CD4-positive, alpha-beta T cell (primary cell): ENCODE measurements at regions not wholly inside any gene's neighbourhood (a gene's known extent, or its start where the extent isn't known, plus 50 kb on each side); places are given as distances from the start of the nearest gene placed in this dataset.

Source experiments
- ATAC-seq: fragments of 200-7000 bp; cut with Tn5 transposase; one replicate; pipeline ENCODE4 v1.10.0; 2022; ENCODE audit warnings: mild to moderate bottlenecking; ENCODE audit not compliant: poor library complexity
- CTCF ChIA-PET: fragments of 350-600 bp; sonication (Branson Sonifier 250); formaldehyde crosslinking; loops from one replicate; lab custom pipeline; 2021; ENCODE audit warnings: antibody characterized with exemption, inconsistent platforms; lab: Charles Lee
- POLR2A ChIA-PET: fragments of 350-600 bp; sonication (Branson Sonifier 250); formaldehyde crosslinking; loops from one replicate; lab custom pipeline; 2021; ENCODE audit warnings: antibody characterized with exemption, inconsistent platforms; lab: Charles Lee
- DNase-seq, 14 experiments: peaks; one replicate each; pipeline ENCODE4 v3.0.0-alpha.2; 2013 to 2020; ENCODE audit warnings: mixed read lengths in 2 of 14
- H3K27ac ChIP-seq, 2 donors: one replicate each; pipeline versions ENCODE4 v1.5.1 to v1.7.0; 2013; ENCODE audit warnings: low read length in 2 of 2, low read depth in 1 of 2, mild to moderate bottlenecking in 1 of 2
- H3K27me3 ChIP-seq, 2 experiments: 1 replicate in 1 of 2; 2 replicates in 1 of 2; pipeline versions ENCODE4 v1.6.1 to v1.7.0; 2013; ENCODE audit warnings: low read length in 2 of 2, control low read depth in 1 of 2, mild to moderate bottlenecking in 1 of 2, moderate library complexity in 1 of 2; ENCODE audit not compliant: insufficient read depth in 2 of 2, control insufficient read depth in 1 of 2
- H3K36me3 ChIP-seq: one replicate; pipeline ENCODE4 v1.6.1; 2013; ENCODE audit warnings: low read length, control low read depth; ENCODE audit not compliant: insufficient read depth
- H3K4me1 ChIP-seq: one replicate; pipeline ENCODE4 v1.6.1; 2013; ENCODE audit warnings: low read length, control low read depth; ENCODE audit not compliant: insufficient read depth
- H3K4me3 ChIP-seq: one replicate; pipeline ENCODE4 v1.5.1; 2013; ENCODE audit warnings: mild to moderate bottlenecking, low read length, moderate library complexity
- H3K9me3 ChIP-seq, 2 experiments: 1 replicate in 1 of 2; 2 replicates in 1 of 2; pipeline versions ENCODE4 v1.6.1 to v1.7.0; 2013; ENCODE audit warnings: low read length in 2 of 2, mild to moderate bottlenecking in 2 of 2, control low read depth in 1 of 2, moderate library complexity in 1 of 2; ENCODE audit not compliant: control insufficient read depth in 1 of 2, insufficient read depth in 1 of 2
- H3K27ac Mint-ChIP-seq: one replicate; pipeline ENCODE4 v1.8.0; 2020; ENCODE audit warnings: mixed read lengths
- H3K27me3 Mint-ChIP-seq: one replicate; pipeline ENCODE4 v1.8.0; 2021; ENCODE audit warnings: mixed read lengths
- H3K36me3 Mint-ChIP-seq: one replicate; pipeline ENCODE4 v1.8.0; 2021; ENCODE audit warnings: low read depth, mixed read lengths
- H3K4me1 Mint-ChIP-seq: one replicate; pipeline ENCODE4 v1.8.0; 2021; ENCODE audit warnings: low read depth, mixed read lengths
- H3K4me3 Mint-ChIP-seq: one replicate; pipeline ENCODE4 v1.8.0; 2020; ENCODE audit warnings: mild to moderate bottlenecking, mixed read lengths
- H3K9me3 Mint-ChIP-seq: one replicate; pipeline ENCODE4 v1.8.0; 2020; ENCODE audit warnings: mixed read lengths
- intact Hi-C, 2 experiments: fragments of 100-400 bp; cut with DNase I in 1 of 2; cut with micrococcal nuclease in 1 of 2; formaldehyde crosslinking; loops; one replicate each; pipeline versions ENCODE4 v1.15.1 to v1.9.0; 2023 to 2025; cut with DNase I, micrococcal nuclease
- TF ChIP-seq, protein P1 (sequence below): fragments of 200-600 bp; IDR thresholded peaks from one replicate; pipeline ENCODE4 v1.8.0; 2022; ENCODE audit warnings: antibody characterized with exemption, mild to moderate bottlenecking

DNA sequence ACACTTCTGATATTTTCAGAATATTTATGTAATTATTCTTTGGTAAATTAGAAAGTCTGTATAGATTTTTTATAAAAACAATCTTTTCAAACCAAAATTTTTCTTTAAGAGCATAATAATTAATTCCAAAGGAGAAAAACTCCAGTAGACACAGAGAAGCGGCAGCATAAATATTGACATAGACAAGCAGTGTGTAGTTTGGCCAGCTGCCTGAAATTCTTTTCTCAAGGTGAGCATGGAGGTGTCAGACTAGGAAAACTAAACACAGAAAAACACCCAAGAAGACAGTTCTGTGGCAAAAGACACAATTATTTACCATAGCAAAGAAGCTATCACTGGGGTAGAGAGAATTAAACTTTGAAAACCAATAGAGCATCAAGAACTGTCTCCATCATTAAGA, 82.4 kb downstream of the KLF6 start:
- Histone ChIP-seq H3K9me3 (no peaks in the 10 kb centered on the region), H3K36me3 (no peaks in the 10 kb centered on the region), H3K27me3 (no peaks in the 10 kb centered on the region), H3K4me1 (no peaks in the 10 kb centered on the region), H3K27ac (no peak overlapping the region), H3K4me3 (no peak overlapping the region)
- POLR2A ChIA-PET = interaction anchor here (0.7 kb wide), 1 partner anchor 25 kb away, joined by 4 read pairs; no protein-coding TSS in a partner anchor
- TF ChIP-seq, protein P1, sequence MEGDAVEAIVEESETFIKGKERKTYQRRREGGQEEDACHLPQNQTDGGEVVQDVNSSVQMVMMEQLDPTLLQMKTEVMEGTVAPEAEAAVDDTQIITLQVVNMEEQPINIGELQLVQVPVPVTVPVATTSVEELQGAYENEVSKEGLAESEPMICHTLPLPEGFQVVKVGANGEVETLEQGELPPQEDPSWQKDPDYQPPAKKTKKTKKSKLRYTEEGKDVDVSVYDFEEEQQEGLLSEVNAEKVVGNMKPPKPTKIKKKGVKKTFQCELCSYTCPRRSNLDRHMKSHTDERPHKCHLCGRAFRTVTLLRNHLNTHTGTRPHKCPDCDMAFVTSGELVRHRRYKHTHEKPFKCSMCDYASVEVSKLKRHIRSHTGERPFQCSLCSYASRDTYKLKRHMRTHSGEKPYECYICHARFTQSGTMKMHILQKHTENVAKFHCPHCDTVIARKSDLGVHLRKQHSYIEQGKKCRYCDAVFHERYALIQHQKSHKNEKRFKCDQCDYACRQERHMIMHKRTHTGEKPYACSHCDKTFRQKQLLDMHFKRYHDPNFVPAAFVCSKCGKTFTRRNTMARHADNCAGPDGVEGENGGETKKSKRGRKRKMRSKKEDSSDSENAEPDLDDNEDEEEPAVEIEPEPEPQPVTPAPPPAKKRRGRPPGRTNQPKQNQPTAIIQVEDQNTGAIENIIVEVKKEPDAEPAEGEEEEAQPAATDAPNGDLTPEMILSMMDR = no peak
- H3K4me1 Mint-ChIP-seq = no peaks in the 10 kb centered on the region
- DNase-seq (no peak), ATAC-seq (no peak)
- CTCF ChIA-PET = no interaction called here
- H3K4me3 Mint-ChIP-seq = no peak overlapping the region
- H3K9me3 Mint-ChIP-seq = no peaks in the 10 kb centered on the region
- H3K27ac Mint-ChIP-seq = no peak overlapping the region
- intact Hi-C loops = no loop called here
- H3K27me3 Mint-ChIP-seq = no peaks in the 10 kb centered on the region
- H3K36me3 Mint-ChIP-seq = no peaks in the 10 kb centered on the region

DNA sequence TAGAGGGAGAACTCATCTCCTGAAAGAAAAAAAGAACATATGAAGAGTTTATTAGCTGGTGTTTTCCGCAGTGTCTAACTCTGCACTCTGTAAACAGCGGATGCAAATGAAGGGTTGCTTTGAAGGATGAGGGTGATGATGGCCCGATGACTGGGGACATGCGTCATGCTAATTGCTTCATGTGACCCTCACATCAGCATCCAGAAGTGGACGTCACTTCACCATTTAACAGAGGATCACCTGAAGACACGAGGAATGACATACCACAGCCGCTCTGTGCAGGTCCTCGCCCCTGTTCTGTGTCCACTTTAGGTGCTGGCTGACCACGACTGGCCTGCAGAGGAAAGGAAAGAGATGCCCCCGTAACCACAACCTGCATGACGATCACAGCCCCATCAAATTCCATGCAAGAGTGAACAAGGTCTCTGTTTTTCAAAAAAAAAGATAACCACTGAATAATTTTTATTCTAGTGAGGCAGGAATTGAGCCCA, 82.9 kb downstream of the KLF6 start:
- H3K27me3 Mint-ChIP-seq = no peaks in the 10 kb centered on the region
- TF ChIP-seq, protein P1 = no peak
- no peaks in the 10 kb centered on the region for H3K9me3 Mint-ChIP-seq
- no peaks in the 10 kb centered on the region for H3K4me1 ChIP-seq
- ChIA-PET POLR2A (interaction anchor here (0.7 kb wide), 1 partner anchor 24 kb away, joined by 4 read pairs; no protein-coding TSS in a partner anchor), CTCF (no interaction called here)
- ATAC-seq = no peak
- intact Hi-C loops = no loop called here
- no peak overlapping the region for H3K27ac ChIP-seq
- no peak for DNase-seq
- no peaks in the 10 kb centered on the region for H3K4me1 Mint-ChIP-seq
- H3K27me3 ChIP-seq = no peaks in the 10 kb centered on the region
- H3K27ac Mint-ChIP-seq = no peak overlapping the region
- H3K4me3 Mint-ChIP-seq = no peak overlapping the region
- no peaks in the 10 kb centered on the region for H3K36me3 ChIP-seq
- no peaks in the 10 kb centered on the region for H3K36me3 Mint-ChIP-seq
- no peak overlapping the region for H3K4me3 ChIP-seq
- no peaks in the 10 kb centered on the region for H3K9me3 ChIP-seq

DNA sequence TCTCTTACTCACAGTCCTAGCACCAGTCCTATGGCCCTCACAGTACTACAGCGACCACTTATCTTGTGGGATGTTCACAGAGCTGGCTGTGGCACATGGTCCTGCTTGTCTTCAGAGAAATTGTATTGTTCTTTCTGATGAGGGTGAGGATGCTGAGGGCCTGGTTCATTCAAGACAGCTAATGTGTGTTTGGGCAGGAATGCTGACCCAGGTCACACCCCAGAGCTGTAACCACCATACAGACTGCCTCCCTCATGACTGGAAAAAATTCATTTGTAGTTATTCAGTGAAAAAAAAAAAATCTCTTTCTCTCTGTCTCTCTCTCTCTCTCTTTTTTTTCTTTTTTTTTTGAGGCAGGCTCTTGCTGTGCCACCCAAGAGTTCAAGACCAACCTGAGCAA, 83.5 kb downstream of the KLF6 start:
- POLR2A ChIA-PET = no interaction called here
- Histone ChIP-seq H3K4me3 (no peak overlapping the region), H3K4me1 (no peaks in the 10 kb centered on the region), H3K9me3 (no peaks in the 10 kb centered on the region), H3K27me3 (no peaks in the 10 kb centered on the region), H3K27ac (no peak overlapping the region), H3K36me3 (no peaks in the 10 kb centered on the region)
- TF ChIP-seq, protein P1 = no peak
- no peaks in the 10 kb centered on the region for H3K4me1 Mint-ChIP-seq
- CTCF ChIA-PET = interaction anchor here (0.7 kb wide), 1 partner anchor 11 kb away, joined by 3 read pairs; no protein-coding TSS in a partner anchor
- no peaks in the 10 kb centered on the region for H3K27me3 Mint-ChIP-seq
- H3K36me3 Mint-ChIP-seq = no peaks in the 10 kb centered on the region
- ATAC-seq (no peak), DNase-seq (no peak)
- intact Hi-C loops = no loop called here
- H3K9me3 Mint-ChIP-seq = no peaks in the 10 kb centered on the region
- no peak overlapping the region for H3K4me3 Mint-ChIP-seq
- no peak overlapping the region for H3K27ac Mint-ChIP-seq
